GM18867 (cell line): ENCODE measurements at regions not wholly inside any gene's neighbourhood (a gene's known extent, or its start where the extent isn't known, plus 50 kb on each side); places are given as distances from the start of the nearest gene placed in this dataset.

Experiments used
- ATAC-seq: cut with Tn5 transposase; IDR thresholded peaks from one replicate; pipeline ENCODE4 v1.9.1; 2021; ENCODE audit warnings: mild to moderate bottlenecking, moderate library complexity; ENCODE audit not compliant: unreplicated experiment

- no peak for ATAC-seq
These were observed 368.4 kb upstream of the MIR17HG start for GRCh38 chr13:90979059-90979458.

- ATAC-seq: no peak
These were observed 362.7 kb upstream of the MIR17HG start for GRCh38 chr13:90984756-90985155.

GRCh38 chr13:90995001-90995400 lies 352.5 kb upstream of the MIR17HG start:
- no peak for ATAC-seq

GRCh38 chr13:90995614-90996013 lies 351.9 kb upstream of the MIR17HG start:
- ATAC-seq: no peak

- no peak for ATAC-seq
These were observed 349.5 kb upstream of the MIR17HG start for GRCh38 chr13:90997951-90998350.

- ATAC-seq: no peak
These were observed 348.1 kb upstream of the MIR17HG start for GRCh38 chr13:90999401-90999800.

- ATAC-seq: no peak
These were observed 346.1 kb upstream of the MIR17HG start for GRCh38 chr13:91001371-91001770.

- ATAC-seq: no peak
These were observed 332.8 kb upstream of the MIR17HG start for GRCh38 chr13:91014696-91015095.

GRCh38 chr13:91017031-91017668 lies 330.3 kb upstream of the MIR17HG start:
- peak; percentile 100 for ATAC-seq

GRCh38 chr13:91017669-91018053 lies 329.8 kb upstream of the MIR17HG start:
- ATAC-seq: peak; percentile 29

GRCh38 chr13:91020461-91021034 lies 326.9 kb upstream of the MIR17HG start:
- no peak for ATAC-seq

GRCh38 chr13:91024157-91024792 lies 323.2 kb upstream of the MIR17HG start:
- ATAC-seq: no peak

- ATAC-seq: no peak
These were observed 322.0 kb upstream of the MIR17HG start for GRCh38 chr13:91025442-91025841.

GRCh38 chr13:91031508-91031907 lies 316.0 kb upstream of the MIR17HG start:
- ATAC-seq: no peak

- no peak for ATAC-seq
These were observed 315.4 kb upstream of the MIR17HG start for GRCh38 chr13:91032104-91032503.

- no peak for ATAC-seq
These were observed 310.6 kb upstream of the MIR17HG start for GRCh38 chr13:91036886-91037285.

GRCh38 chr13:91042870-91043269 lies 304.6 kb upstream of the MIR17HG start:
- ATAC-seq: no peak

GRCh38 chr13:91045351-91046034 lies 302.0 kb upstream of the MIR17HG start:
- ATAC-seq: peak; percentile 62

- ATAC-seq: no peak
These were observed 300.7 kb upstream of the MIR17HG start for GRCh38 chr13:91046715-91047327.

- no peak for ATAC-seq
These were observed 296.5 kb upstream of the MIR17HG start for GRCh38 chr13:91050970-91051369.

GRCh38 chr13:91052876-91053275 lies 294.6 kb upstream of the MIR17HG start:
- ATAC-seq: no peak
